Liver (tissue), 8 donors: ENCODE measurements at regions not wholly inside any gene's neighbourhood (a gene's known extent, or its start where the extent isn't known, plus 50 kb on each side); places are given as distances from the start of the nearest gene placed in this dataset.

Source experiments
- DNase-seq: peaks from one replicate; pipeline ENCODE4 v3.0.0-alpha.2; 2017; ENCODE audit warnings: low spot score
- H3K27ac ChIP-seq, 2 donors: one replicate each; pipeline ENCODE4 v1.7.0; 2013; ENCODE audit warnings: inconsistent platforms in 2 of 2, low read length in 2 of 2, control low read depth in 1 of 2, low read depth in 1 of 2, mild to moderate bottlenecking in 1 of 2
- H3K27me3 ChIP-seq, 4 donors: one replicate each; pipeline versions ENCODE4 v1.6.1 to v1.7.0; 2013; ENCODE audit warnings: low read length in 3 of 4, inconsistent platforms in 1 of 4, mild to moderate bottlenecking in 1 of 4, moderate library complexity in 1 of 4; ENCODE audit not compliant: control insufficient read depth in 4 of 4, insufficient read depth in 4 of 4
- H3K36me3 ChIP-seq, 4 donors: one replicate each; pipeline versions ENCODE4 v1.6.1 to v1.7.0; 2013; ENCODE audit warnings: low read length in 3 of 4, mild to moderate bottlenecking in 3 of 4, low read depth in 1 of 4, moderate library complexity in 1 of 4; ENCODE audit not compliant: control insufficient read depth in 4 of 4, insufficient read depth in 3 of 4
- H3K4me1 ChIP-seq, 4 donors: one replicate each; pipeline versions ENCODE4 v1.6.1 to v1.7.0; 2013; ENCODE audit warnings: low read length in 3 of 4, mild to moderate bottlenecking in 3 of 4, moderate library complexity in 1 of 4; ENCODE audit not compliant: control insufficient read depth in 4 of 4, insufficient read depth in 4 of 4
- H3K4me3 ChIP-seq, 3 donors: one replicate each; pipeline versions ENCODE4 v1.6.1 to v1.7.0; 2013; ENCODE audit warnings: low read length in 3 of 3, control low read depth in 1 of 3, low read depth in 1 of 3, mild to moderate bottlenecking in 1 of 3
- H3K9ac ChIP-seq, 2 donors: one replicate each; pipeline ENCODE4 v1.7.0; 2013; ENCODE audit warnings: low read length in 2 of 2, mild to moderate bottlenecking in 2 of 2, moderate library complexity in 2 of 2, control low read depth in 1 of 2, low read depth in 1 of 2
- H3K9me3 ChIP-seq, 4 donors: one replicate each; pipeline versions ENCODE4 v1.6.1 to v1.7.0; 2013; ENCODE audit warnings: low read length in 3 of 4; ENCODE audit not compliant: control insufficient read depth in 4 of 4
- ATF3 ChIP-seq: IDR thresholded peaks from 2 replicates; pipeline ENCODE4 v1.6.1; 2016; ENCODE audit warnings: antibody characterized with exemption
- CTCF ChIP-seq: fragments of 150-350 bp; IDR thresholded peaks from 2 replicates; pipeline ENCODE4 v1.5.1; 2017; ENCODE audit warnings: improper control_type of control experiment, low read depth, low read length; ENCODE audit not compliant: missing input control
- EGR1 ChIP-seq, 2 donors: IDR thresholded peaks; 2 replicates each; pipeline ENCODE4 v1.6.1; 2016 to 2018; ENCODE audit warnings: antibody characterized with exemption in 2 of 2, low read depth in 2 of 2
- FOXA2 ChIP-seq: IDR thresholded peaks from 2 replicates; pipeline ENCODE4 v1.6.1; 2016; ENCODE audit warnings: antibody characterized with exemption
- GABPA ChIP-seq, 2 donors: IDR thresholded peaks in 1 of 2; conservative IDR thresholded peaks in 1 of 2; 2 replicates each; pipeline ENCODE4 v1.6.1; 2016; ENCODE audit warnings: antibody characterized with exemption in 2 of 2, mild to moderate bottlenecking in 1 of 2, moderate library complexity in 1 of 2
- HNF4A ChIP-seq, 2 donors: conservative IDR thresholded peaks; 2 replicates each; pipeline ENCODE4 v1.6.1; 2016; ENCODE audit warnings: antibody characterized with exemption in 2 of 2, mild to moderate bottlenecking in 2 of 2
- HNF4G ChIP-seq: IDR thresholded peaks from 2 replicates; pipeline ENCODE4 v1.6.1; 2016; ENCODE audit warnings: antibody characterized with exemption
- JUND ChIP-seq, 2 donors: IDR thresholded peaks; 2 replicates each; pipeline ENCODE4 v1.6.1; 2016; ENCODE audit warnings: antibody characterized with exemption in 2 of 2
- MAX ChIP-seq: IDR thresholded peaks from 2 replicates; pipeline ENCODE4 v1.6.1; 2016; ENCODE audit warnings: antibody characterized with exemption
- NR2F2 ChIP-seq: IDR thresholded peaks from 2 replicates; pipeline ENCODE4 v1.6.1; 2016; ENCODE audit warnings: antibody characterized with exemption
- RAD21 ChIP-seq, 2 donors: IDR thresholded peaks; 2 replicates each; pipeline ENCODE4 v1.6.1; 2016; ENCODE audit warnings: antibody characterized with exemption in 2 of 2, mild to moderate bottlenecking in 2 of 2
- REST ChIP-seq: IDR thresholded peaks from 2 replicates; pipeline ENCODE4 v1.6.1; 2016; ENCODE audit warnings: antibody characterized with exemption, mild to moderate bottlenecking
- RXRA ChIP-seq, 2 donors: IDR thresholded peaks; 2 replicates each; pipeline ENCODE4 v1.6.1; 2017 to 2018; ENCODE audit warnings: antibody characterized with exemption in 2 of 2, mild to moderate bottlenecking in 1 of 2
- SP1 ChIP-seq: IDR thresholded peaks from 2 replicates; pipeline ENCODE4 v1.6.1; 2018; ENCODE audit warnings: antibody characterized with exemption, mild to moderate bottlenecking
- TAF1 ChIP-seq: conservative IDR thresholded peaks from 2 replicates; pipeline ENCODE4 v1.6.1; 2016; ENCODE audit warnings: antibody characterized with exemption, mild to moderate bottlenecking
- YY1 ChIP-seq: IDR thresholded peaks from 2 replicates; pipeline ENCODE4 v1.6.1; 2016; ENCODE audit warnings: antibody characterized with exemption, mild to moderate bottlenecking
- ZBTB33 ChIP-seq: IDR thresholded peaks from 2 replicates; pipeline ENCODE4 v1.6.1; 2016; ENCODE audit warnings: antibody characterized with exemption
- WGBS: extraction: QIAGEN DNeasy Blood & Tissue Kit; methylation state at CpG from one replicate; pipeline ENCODE4 v1.1.7; 2013; 5-methylcytosine and 5-hydroxymethylcytosine counted together
- donor health status: healthy.
- donor health status: healthy.
- donor health status: healthy.
- donor health status: healthy.
- donor health status: healthy.

- Histone ChIP-seq H3K27ac (no peak overlapping the region), H3K4me1 (no peaks in the 10 kb centered on the region), H3K9me3 (no peaks in the 10 kb centered on the region), H3K9ac (no peak overlapping the region), H3K27me3 (no peaks in the 10 kb centered on the region), H3K4me3 (no peak overlapping the region), H3K36me3 (no peaks in the 10 kb centered on the region)
- WGBS, result 46% methylated on average over 3 of the region's 3 CpGs
- no peak for DNase-seq
- TF ChIP-seq MAX (no peak), JUND (IDR thresholded peaks at IDR 0.05) (no peak), CTCF (no peak), TAF1 (no peak), FOXA2 (no peak), ZBTB33 (no peak), SP1 (no peak), HNF4A (conservative IDR thresholded peaks at IDR 0.05) (no peak), YY1 (no peak), REST (no peak), ATF3 (no peak), HNF4G (no peak), EGR1 (IDR thresholded peaks at IDR 0.05; ENCODE audit: low read depth in 2 of 2) (no peak), NR2F2 (no peak), RXRA (IDR thresholded peaks at IDR 0.05) (no peak), GABPA (IDR thresholded peaks at IDR 0.05 in 1 of 2, conservative IDR thresholded peaks at IDR 0.05 in 1 of 2) (no peak), RAD21 (IDR thresholded peaks at IDR 0.05) (no peak)
Measured at GRCh38 chr14:44204061-44204835, 302.8 kb downstream of the FSCB start.
